Upper lobe of left lung (tissue), 6 donors: ENCODE measurements at regions not wholly inside any gene's neighbourhood (a gene's known extent, or its start where the extent isn't known, plus 50 kb on each side); places are given as distances from the start of the nearest gene placed in this dataset.

Experiments used
- ATAC-seq, 2 donors: fragments of 200-7000 bp; cut with Tn5 transposase; one replicate each; pipeline ENCODE4 v1.9.1; 2022; ENCODE audit warnings: mild to moderate bottlenecking in 2 of 2, moderate library complexity in 2 of 2; ENCODE audit not compliant: low FRiP score in 2 of 2
- DNase-seq, 2 donors: peaks; one replicate each; pipeline ENCODE4 v3.0.0-alpha.2; 2019 to 2020
- H3K27ac ChIP-seq, 4 donors: fragments of 200-600 bp; sonication (generic); one replicate each; pipeline ENCODE4 v1.5.1; 2016 to 2019
- H3K27me3 ChIP-seq, 4 donors: fragments of 200-600 bp; sonication (generic); one replicate each; pipeline ENCODE4 v1.5.1; 2017 to 2019
- H3K36me3 ChIP-seq, 4 donors: fragments of 200-600 bp; sonication (generic); one replicate each; pipeline ENCODE4 v1.5.1; 2016 to 2019
- H3K4me1 ChIP-seq, 4 donors: fragments of 200-600 bp; sonication (generic); one replicate each; pipeline ENCODE4 v1.5.1; 2018 to 2019
- H3K4me3 ChIP-seq, 4 donors: fragments of 200-600 bp; sonication (generic); one replicate each; pipeline ENCODE4 v1.5.1; 2017 to 2019; ENCODE audit warnings: mild to moderate bottlenecking in 2 of 4, moderate library complexity in 1 of 4
- H3K9me3 ChIP-seq, 4 donors: fragments of 200-600 bp; sonication (generic); one replicate each; pipeline ENCODE4 v1.5.1; 2018 to 2019
- CTCF ChIP-seq, 6 experiments: fragments of 450-650 bp in 4 of 6; fragments of 200-600 bp in 2 of 6; sonication (generic) in 2 of 6; IDR thresholded peaks; one replicate each; pipeline ENCODE4 v1.5.1; 2016 to 2019; ENCODE audit warnings: antibody characterized with exemption in 6 of 6
- EP300 ChIP-seq, 4 donors: sonication (generic); formaldehyde crosslinking; IDR thresholded peaks; one replicate each; pipeline ENCODE4 v1.5.1; 2017; ENCODE audit warnings: antibody characterized with exemption in 4 of 4, control low read depth in 2 of 4
- POLR2A ChIP-seq, 4 donors: fragments of 450-650 bp; IDR thresholded peaks; one replicate each; pipeline ENCODE4 v1.5.1; 2016 to 2017; ENCODE audit warnings: antibody characterized with exemption in 4 of 4, mild to moderate bottlenecking in 2 of 4
- POLR2AphosphoS5 ChIP-seq, 2 donors: sonication (generic); formaldehyde crosslinking; IDR thresholded peaks; one replicate each; pipeline ENCODE4 v1.5.1; 2017; ENCODE audit warnings: antibody characterized with exemption in 2 of 2
- WGBS, 2 donors: methylation state at CpG; one replicate each; pipeline ENCODE4 v1.1.5; 2017 to 2018; 5-methylcytosine and 5-hydroxymethylcytosine counted together
- donor health status: DM: no; HTN: no; CAD: no; lungs with moderate emphysema.
- donor health status: DM: no; HTN: yes; CAD: no; lungs with severe emphysema.

DNA sequence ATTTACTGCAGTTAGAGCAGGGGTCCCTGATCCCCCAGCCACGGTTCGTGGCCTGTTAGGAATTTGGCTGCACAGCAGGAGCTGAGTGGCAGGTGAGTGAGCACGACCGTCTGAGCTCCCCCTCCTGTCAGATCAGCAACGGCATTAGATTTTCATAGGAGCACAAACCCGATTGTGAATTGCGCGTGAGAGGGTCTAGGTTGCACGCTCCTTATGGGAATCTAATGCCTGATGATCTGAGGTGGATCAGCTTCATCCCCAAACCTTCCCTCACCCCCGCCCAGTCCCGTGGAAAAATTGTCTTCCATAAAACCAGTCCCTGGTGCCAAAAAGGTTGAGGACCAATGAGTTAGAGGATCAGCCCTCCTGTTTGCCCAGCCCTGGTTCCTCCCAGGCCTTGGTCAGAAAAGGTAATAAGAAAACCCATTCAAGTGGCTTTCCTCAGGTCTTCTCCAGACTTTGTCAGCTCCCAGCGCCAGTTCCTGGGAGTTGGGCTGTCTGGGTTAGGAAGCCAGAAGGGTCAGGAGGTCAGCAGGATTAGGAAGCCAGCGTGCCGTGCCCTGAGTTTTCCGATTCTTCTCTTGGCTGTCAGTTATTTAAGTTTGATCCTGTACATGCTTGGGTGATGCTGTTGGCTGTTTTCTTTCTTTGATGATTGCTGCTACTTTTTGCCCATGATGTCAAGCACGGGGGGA lies 139.9 kb upstream of the PMEPA1 start:
- TF ChIP-seq CTCF (IDR thresholded peaks at IDR 0.05) (no peak), POLR2A (IDR thresholded peaks at IDR 0.05) (no peak), EP300 (IDR thresholded peaks at IDR 0.05) (no peak), POLR2AphosphoS5 (IDR thresholded peaks at IDR 0.05) (no peak)
- Histone ChIP-seq H3K9me3 (no peaks in the 10 kb centered on the region), H3K36me3 (no peaks in the 10 kb centered on the region), H3K27ac (no peak overlapping the region), H3K4me3 (no peak overlapping the region), H3K27me3 (no peaks in the 10 kb centered on the region), H3K4me1 (no peaks in the 10 kb centered on the region)
- no peak for ATAC-seq
- 87 to 89% methylated on average over 16 of the region's 16 CpGs for WGBS, 2 donors
- peak in 1 of 2 donors; percentile 12 for DNase-seq

DNA sequence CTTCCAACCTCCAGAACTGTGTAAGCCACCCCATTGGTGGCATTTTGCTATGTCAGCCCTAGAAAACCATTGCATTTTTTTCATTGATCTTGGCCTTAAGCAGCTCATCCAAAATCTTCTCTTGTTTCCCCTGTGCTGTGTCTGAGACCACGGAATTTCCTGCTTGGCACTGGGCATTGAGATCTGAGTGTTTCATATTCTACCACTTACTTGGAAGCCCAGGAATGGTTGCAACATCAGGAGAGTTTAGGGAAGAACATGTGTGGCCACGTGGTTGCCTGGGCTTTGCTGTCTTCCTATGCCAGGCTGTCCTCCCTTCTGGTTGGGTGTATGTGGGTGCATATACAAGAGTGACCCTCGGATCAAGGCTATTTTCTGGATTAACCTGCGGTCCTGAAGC lies 139.3 kb upstream of the PMEPA1 start:
- Histone ChIP-seq H3K27me3 (no peaks in the 10 kb centered on the region), H3K36me3 (no peaks in the 10 kb centered on the region), H3K9me3 (no peaks in the 10 kb centered on the region), H3K4me1 (no peaks in the 10 kb centered on the region), H3K27ac (no peak overlapping the region), H3K4me3 (no peak overlapping the region)
- ATAC-seq (no peak), DNase-seq (peak in 1 of 2 donors; percentile 2)
- TF ChIP-seq POLR2AphosphoS5 (IDR thresholded peaks at IDR 0.05) (no peak), EP300 (IDR thresholded peaks at IDR 0.05) (no peak), CTCF (IDR thresholded peaks at IDR 0.05) (no peak), POLR2A (IDR thresholded peaks at IDR 0.05) (no peak)
- 77 to 79% methylated on average over 4 of the region's 4 CpGs for WGBS, 2 donors

DNA sequence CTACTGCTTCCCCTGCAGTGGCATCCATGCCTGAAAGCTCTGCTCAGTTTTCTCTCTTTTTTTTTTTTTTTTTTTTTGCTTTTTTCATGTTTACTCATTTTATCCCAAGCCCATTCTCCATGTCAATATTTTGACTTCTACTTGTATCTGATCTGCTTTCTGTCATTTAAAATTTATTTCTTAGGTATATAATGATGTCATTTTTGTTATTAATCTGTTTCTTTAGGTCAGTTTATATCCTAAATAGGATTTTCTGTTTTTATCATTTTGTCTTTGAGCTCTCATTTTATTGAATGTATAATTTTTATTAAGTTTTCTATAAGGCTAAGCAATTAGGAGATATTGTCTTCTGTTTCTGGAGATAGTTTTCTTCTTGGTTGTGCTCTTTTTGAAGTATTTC lies 138.5 kb upstream of the PMEPA1 start:
- H3K27ac ChIP-seq = no peak overlapping the region
- H3K36me3 ChIP-seq = no peaks in the 10 kb centered on the region
- DNase-seq = no peak
- H3K9me3 ChIP-seq = no peaks in the 10 kb centered on the region
- ATAC-seq = no peak
- no peaks in the 10 kb centered on the region for H3K4me1 ChIP-seq
- TF ChIP-seq EP300 (IDR thresholded peaks at IDR 0.05) (no peak), POLR2A (IDR thresholded peaks at IDR 0.05) (no peak), POLR2AphosphoS5 (IDR thresholded peaks at IDR 0.05) (no peak), CTCF (IDR thresholded peaks at IDR 0.05) (no peak)
- no peak overlapping the region for H3K4me3 ChIP-seq
- no peaks in the 10 kb centered on the region for H3K27me3 ChIP-seq

- no peak overlapping the region for H3K27ac ChIP-seq
- H3K36me3 ChIP-seq = no peaks in the 10 kb centered on the region
- TF ChIP-seq POLR2AphosphoS5 (IDR thresholded peaks at IDR 0.05) (no peak), CTCF (IDR thresholded peaks at IDR 0.05) (no peak), POLR2A (IDR thresholded peaks at IDR 0.05) (no peak), EP300 (IDR thresholded peaks at IDR 0.05) (no peak)
- DNase-seq = no peak
- H3K4me1 ChIP-seq = no peaks in the 10 kb centered on the region
- no peak for ATAC-seq
- no peak overlapping the region for H3K4me3 ChIP-seq
- no peaks in the 10 kb centered on the region for H3K27me3 ChIP-seq
- no peaks in the 10 kb centered on the region for H3K9me3 ChIP-seq
These were observed 137.3 kb upstream of the PMEPA1 start for GRCh38 chr20:57847104-57847503.
